IPS-NIHi7 (cell line): ENCODE measurements at regions not wholly inside any gene's neighbourhood (a gene's known extent, or its start where the extent isn't known, plus 50 kb on each side); places are given as distances from the start of the nearest gene placed in this dataset.

ENCODE experiments used
- DNase-seq: peaks from one replicate; pipeline ENCODE4 v3.0.0; 2012; ENCODE audit warnings: mixed read lengths; ENCODE audit errors: extremely low spot score

DNA sequence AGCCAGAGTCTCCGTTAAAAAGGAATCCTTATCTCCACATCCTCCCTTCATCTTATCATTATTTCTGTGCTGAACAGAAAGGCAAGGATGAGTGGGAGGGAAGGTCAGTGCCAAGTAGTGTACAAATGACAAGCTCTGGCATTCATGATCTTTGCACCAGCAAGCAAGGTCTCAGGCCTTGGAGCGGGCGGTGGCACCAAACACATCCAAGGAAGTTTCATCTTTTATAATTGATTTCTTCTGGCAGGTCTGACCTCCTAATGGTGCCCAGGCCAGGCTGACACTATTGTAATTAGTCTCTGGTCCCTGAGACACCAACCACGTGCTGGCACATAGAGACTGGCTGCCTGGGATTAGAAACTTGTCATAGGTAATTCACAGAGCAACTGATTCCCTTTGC, 336.6 kb downstream of the EN1 start:
- DNase-seq, result no peak

DNA sequence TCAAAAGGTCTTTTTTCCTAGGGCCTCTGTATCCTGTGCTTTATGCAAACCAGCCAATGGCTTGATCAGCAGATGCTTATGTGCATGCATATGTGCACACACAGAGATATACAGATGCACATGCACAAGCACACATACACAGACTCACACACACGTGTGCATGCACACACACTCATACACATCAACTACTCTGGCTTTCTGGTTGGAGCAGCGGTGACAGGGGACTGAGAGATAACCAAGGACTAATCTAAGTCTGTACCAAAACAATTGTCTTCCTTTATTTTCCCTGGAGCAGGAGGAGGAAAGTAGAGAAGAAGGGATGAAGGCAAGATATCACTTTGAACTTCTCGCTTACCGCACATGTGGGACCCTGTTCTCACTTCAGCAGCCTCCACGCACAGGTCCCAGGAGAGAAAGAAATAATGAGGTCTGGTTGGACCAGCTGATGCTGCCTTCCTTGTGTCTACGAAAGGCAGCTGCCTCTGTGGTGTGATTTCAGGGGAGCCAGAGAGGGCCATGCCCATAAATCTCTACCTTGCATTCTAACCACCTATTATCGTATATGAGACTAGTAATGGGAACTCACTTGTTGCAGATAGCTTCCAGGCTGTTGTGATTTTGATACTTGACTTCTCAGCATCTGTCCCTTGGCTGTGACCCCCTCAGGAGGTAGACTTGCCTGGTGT, 338.0 kb downstream of the EN1 start:
- DNase-seq, result no peak

DNA sequence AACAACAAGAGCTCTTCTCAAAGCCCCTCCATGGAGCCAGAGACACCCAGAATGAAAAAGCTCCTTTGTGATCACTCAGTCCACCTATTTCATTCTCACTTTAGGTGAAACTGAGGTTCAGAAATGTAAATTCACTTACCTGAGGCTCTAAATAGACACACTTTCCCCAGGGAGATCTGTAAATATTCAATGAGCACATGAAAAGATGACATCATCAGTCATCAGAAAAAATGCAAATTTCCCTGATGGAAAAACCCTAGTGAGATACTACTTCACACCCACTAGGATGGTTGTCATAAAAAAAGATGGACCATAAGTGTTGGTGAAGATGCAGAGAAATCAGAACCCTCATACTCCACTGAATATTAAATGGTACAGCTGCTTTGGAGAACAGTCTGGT, 339.2 kb downstream of the EN1 start:
- no peak for DNase-seq

DNA sequence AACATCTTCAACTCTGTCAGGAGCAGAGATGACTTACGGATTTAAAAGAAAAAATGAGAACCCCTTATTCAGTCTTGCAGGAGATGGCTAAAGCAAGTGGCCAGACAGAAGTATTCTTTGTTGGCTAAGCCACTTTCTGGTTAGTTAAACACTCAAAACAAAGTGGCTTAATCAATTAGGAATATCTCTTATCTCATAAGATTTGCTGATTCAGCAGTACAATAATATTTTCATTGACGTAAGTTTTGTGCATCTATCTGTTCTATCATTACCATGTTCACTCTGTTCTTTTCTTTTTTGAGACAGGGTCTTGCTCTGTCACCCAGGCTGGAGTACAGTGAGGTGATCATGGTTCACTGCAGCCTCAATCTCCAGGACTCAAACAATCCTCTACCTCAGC, 342.0 kb downstream of the EN1 start:
- no peak for DNase-seq

- no peak for DNase-seq
Observed at GRCh38 chr2:118502106-118502505, 345.3 kb downstream of the EN1 start.

GRCh38 chr2:118498943-118499342, 348.5 kb downstream of the EN1 start:
- DNase-seq, result peak; percentile 40

- DNase-seq, result no peak
Observed at GRCh38 chr2:118496870-118497611, 350.4 kb downstream of the EN1 start.

DNA sequence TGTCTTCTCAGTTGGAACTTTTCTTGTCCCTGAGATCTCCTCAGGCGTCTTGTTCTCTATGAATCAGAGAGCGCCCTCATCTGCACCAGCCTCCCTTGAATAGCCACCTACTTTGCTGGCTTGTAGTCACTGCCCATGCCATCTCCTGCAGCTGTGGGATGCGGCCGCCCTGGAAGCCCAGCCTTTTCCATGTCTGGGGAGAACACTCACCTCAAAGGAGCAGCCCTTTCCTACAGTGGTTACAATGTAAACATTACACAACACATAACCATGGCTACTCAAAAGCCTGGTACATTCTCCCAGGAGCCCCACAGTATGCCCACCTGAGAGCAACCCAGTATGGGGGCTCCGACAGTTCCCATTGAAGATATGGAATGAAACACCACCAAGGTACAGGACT, 351.0 kb downstream of the EN1 start:
- no peak for DNase-seq

DNA sequence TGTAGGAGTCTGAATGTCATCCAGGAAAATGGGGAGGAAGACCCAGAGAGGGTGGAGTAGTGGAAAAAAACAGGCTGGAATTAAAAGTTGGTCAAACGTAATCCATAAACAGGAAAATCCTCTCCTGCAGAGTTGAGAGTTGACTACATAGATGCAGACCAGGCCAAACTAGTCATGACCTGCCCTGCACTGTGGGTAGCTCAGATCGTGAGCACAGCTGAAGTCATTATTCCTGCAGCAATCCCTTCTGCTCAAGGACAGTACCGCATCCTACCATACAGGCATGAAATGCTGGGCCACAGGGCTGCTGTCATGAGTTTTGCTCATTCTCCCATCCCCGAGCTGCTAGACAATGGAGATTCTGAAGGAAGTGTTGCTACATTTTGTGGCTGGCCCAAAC, 352.2 kb downstream of the EN1 start:
- DNase-seq, result no peak

DNA sequence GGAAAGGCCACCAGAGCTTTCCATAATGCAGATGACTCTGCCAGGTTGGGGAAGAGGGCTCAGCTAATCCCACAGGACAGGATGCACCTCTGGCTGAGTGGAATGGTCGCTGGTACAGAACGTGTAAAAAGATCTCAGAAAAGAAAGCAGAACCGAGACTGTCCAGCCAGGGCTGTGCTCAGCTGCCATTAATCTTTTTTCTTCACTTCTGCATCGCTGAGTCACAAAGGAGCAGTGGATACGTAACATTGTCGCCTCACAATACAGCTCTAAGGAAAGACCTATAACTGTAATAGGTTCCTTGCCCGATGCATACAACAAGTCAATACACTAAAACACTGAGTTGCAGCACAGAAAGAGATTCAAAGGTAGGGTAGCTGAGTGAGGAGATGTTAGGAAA, 354.2 kb downstream of the EN1 start:
- DNase-seq, result no peak

DNA sequence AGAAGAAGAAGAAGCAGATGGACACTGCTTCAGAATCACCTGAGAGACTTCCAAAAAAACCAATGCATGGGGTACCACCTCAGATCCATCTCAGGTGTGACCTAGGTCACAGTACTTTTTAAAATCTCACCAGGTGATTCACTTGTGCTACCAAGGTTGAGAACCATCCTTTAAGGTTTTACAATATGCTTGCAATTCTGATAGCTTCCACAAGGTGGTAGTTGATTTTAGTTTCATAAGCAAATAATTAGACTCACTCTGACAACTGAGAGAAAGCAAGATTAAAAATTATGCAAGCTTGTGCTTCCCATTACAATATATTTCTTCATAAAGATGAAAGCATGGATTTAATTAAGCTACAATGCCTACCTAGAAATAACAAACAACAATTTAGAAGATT, 355.1 kb downstream of the EN1 start:
- peak; percentile 23 for DNase-seq

GRCh38 chr2:118490330-118490729, 357.1 kb downstream of the EN1 start:
- DNase-seq, result peak; percentile 29

DNA sequence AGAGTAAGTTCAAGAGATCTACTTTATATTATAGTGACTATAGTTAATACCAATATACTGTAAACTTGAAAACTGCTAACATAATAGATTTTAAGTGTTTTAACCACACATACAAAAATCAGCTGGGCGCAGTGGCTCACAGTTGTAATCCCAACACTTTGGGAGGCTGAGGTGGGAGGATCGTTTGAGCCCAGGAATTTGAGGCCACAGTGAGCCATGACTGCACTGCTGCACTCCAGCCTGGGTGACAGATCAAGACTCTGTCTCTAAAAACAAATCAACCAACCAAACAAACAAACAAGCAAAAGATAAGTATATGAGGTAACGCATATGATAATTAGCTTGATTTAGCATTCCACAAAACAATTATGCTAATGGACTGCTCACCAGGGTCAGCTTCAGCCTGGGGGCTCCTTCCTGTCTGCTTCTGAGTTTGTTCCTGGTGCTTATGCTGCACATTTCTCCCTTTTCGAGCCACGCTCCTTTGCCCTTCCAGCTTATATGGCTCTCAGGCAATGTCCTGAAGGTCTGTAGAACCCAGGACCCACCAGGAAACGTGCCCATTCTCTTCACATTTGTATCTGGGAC, 357.6 kb downstream of the EN1 start:
- no peak for DNase-seq

GRCh38 chr2:118481299-118481698, 366.1 kb downstream of the EN1 start:
- no peak for DNase-seq

GRCh38 chr2:118479020-118479419, 368.4 kb downstream of the EN1 start:
- no peak for DNase-seq

- DNase-seq, result peak; percentile 31
Observed at GRCh38 chr2:118477111-118477862, 370.2 kb downstream of the EN1 start.

DNA sequence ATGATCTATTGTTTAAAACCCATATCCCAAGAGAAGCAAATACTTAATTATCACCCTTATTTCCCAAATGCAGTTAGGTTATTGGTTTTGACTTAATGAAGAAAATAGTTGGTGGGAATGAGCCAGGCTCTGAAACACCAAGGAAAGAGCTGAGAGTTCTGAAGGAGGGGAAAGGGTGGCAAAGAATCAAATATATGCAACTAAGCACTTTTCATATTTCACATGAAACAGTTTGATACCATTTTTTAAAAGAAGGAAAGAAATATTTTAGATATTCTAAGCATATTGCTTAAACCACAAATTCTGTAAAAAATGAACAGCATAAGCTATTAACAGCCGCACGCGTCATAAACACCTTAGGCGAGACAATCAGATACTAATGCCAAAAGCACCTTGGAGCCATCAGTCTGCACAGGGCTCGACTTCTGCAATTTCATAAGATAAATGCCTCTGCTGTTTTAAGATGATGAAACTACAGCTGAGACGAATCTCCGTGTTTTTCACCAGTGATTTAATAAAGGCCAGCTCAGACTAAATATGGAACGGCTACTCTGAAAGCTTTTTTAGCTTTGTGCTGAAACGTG, 371.7 kb downstream of the EN1 start:
- DNase-seq, result no peak

- DNase-seq, result no peak
Observed at GRCh38 chr2:118474541-118474920, 372.9 kb downstream of the EN1 start.

- DNase-seq, result peak; percentile 57
Observed at GRCh38 chr2:118473846-118474540, 373.5 kb downstream of the EN1 start.

GRCh38 chr2:118473241-118473640, 374.2 kb downstream of the EN1 start:
- no peak for DNase-seq

GRCh38 chr2:118470297-118470696, 377.2 kb downstream of the EN1 start:
- DNase-seq, result no peak
